Kidney (tissue), 13 donors: ENCODE measurements at regions not wholly inside any gene's neighbourhood (a gene's known extent, or its start where the extent isn't known, plus 50 kb on each side); places are given as distances from the start of the nearest gene placed in this dataset.

ENCODE experiments used
- DNase-seq, 5 donors: peaks; one replicate each; pipeline ENCODE4 v3.0.0-alpha.2; 2013 to 2020
- FAIRE-seq: peaks from 2 replicates; lab custom pipeline; 2012; peaks lifted over from hg19 to GRCh38; lab: Jason Lieb, UNC
- H3K27ac ChIP-seq, 2 donors: one replicate each; pipeline ENCODE4 v1.7.0; 2013; ENCODE audit warnings: low read depth in 2 of 2, low read length in 2 of 2, inconsistent platforms in 1 of 2
- H3K27me3 ChIP-seq: one replicate; pipeline ENCODE4 v1.7.1; 2013; ENCODE audit warnings: low read length, inconsistent platforms; ENCODE audit not compliant: control insufficient read depth, insufficient read depth
- H3K36me3 ChIP-seq, 3 donors: one replicate each; pipeline versions ENCODE4 v1.7.0 to v1.7.1; 2013; ENCODE audit warnings: low read length in 3 of 3, control low read depth in 1 of 3, inconsistent platforms in 1 of 3; ENCODE audit not compliant: insufficient read depth in 3 of 3, control insufficient read depth in 2 of 3
- H3K4me1 ChIP-seq, 3 donors: one replicate each; pipeline versions ENCODE4 v1.7.0 to v1.7.1; 2013; ENCODE audit warnings: low read length in 3 of 3, inconsistent platforms in 1 of 3, low read depth in 1 of 3; ENCODE audit not compliant: control insufficient read depth in 2 of 3, insufficient read depth in 2 of 3
- H3K4me3 ChIP-seq, 3 donors: one replicate each; pipeline versions ENCODE4 v1.7.0 to v1.8.1; 2013; ENCODE audit warnings: low read length in 3 of 3, control low read depth in 1 of 3, inconsistent platforms in 1 of 3
- H3K9ac ChIP-seq, 3 donors: one replicate each; pipeline versions ENCODE4 v1.7.0 to v1.7.1; 2013; ENCODE audit warnings: low read length in 3 of 3, control low read depth in 1 of 3, inconsistent platforms in 1 of 3
- H3K9me3 ChIP-seq, 3 donors: one replicate each; pipeline versions ENCODE4 v1.7.0 to v1.7.1; 2013; ENCODE audit warnings: low read length in 3 of 3, control low read depth in 1 of 3, inconsistent platforms in 1 of 3; ENCODE audit not compliant: control insufficient read depth in 2 of 3, insufficient read depth in 1 of 3
- CTCF ChIP-seq: IDR thresholded peaks from 3 replicates; pipeline ENCODE4 v1.5.1; 2012; ENCODE audit warnings: mild to moderate bottlenecking, moderate library complexity, borderline replicate concordance; ENCODE audit not compliant: insufficient read depth; ENCODE audit errors: extremely low read depth
- intact Hi-C: fragments of 100-400 bp; cut with DNase I; formaldehyde crosslinking; loops from one replicate; pipeline ENCODE4 v1.11.1; 2022
- donor health status: control.
- donor health status: control.
- donor health status: control.
- donor health status: control.
- donor health status: control.
- donor health status: DM: yes; HTN: yes; CAD: no.
- donor health status: Normal renal cell carcinoma (clear cell type).

GRCh38 chr2:66987733-66988132 lies 409.4 kb upstream of the ETAA1 start:
- Histone ChIP-seq H3K27me3 (no peaks in the 10 kb centered on the region), H3K9me3 (no peaks in the 10 kb centered on the region), H3K4me3 (no peak overlapping the region), H3K4me1 (no peaks in the 10 kb centered on the region), H3K9ac (no peak overlapping the region), H3K27ac (no peak overlapping the region), H3K36me3 (no peaks in the 10 kb centered on the region)
- DNase-seq (no peak), FAIRE-seq (no peak)
- no peak for TF ChIP-seq CTCF
- intact Hi-C loops: no loop called here

- no peak for TF ChIP-seq CTCF
- intact Hi-C loops: no loop called here
- FAIRE-seq: no peak
- Histone ChIP-seq H3K9me3 (no peaks in the 10 kb centered on the region), H3K36me3 (no peaks in the 10 kb centered on the region), H3K27ac (no peak overlapping the region), H3K27me3 (no peaks in the 10 kb centered on the region), H3K4me1 (no peaks in the 10 kb centered on the region), H3K9ac (no peak overlapping the region), H3K4me3 (no peak overlapping the region)
- no peak for DNase-seq
These were observed 402.5 kb upstream of the ETAA1 start for GRCh38 chr2:66994654-66995053.

GRCh38 chr2:66995636-66996035 lies 401.5 kb upstream of the ETAA1 start:
- Histone ChIP-seq H3K9me3 (no peaks in the 10 kb centered on the region), H3K9ac (no peak overlapping the region), H3K27me3 (no peaks in the 10 kb centered on the region), H3K4me3 (no peak overlapping the region), H3K36me3 (no peaks in the 10 kb centered on the region), H3K27ac (no peak overlapping the region), H3K4me1 (no peaks in the 10 kb centered on the region)
- intact Hi-C loops: no loop called here
- TF ChIP-seq CTCF: no peak
- FAIRE-seq (no peak), DNase-seq (no peak)
